Stimulated activated CD4-positive, alpha-beta T cell treated with anti-CD3 and anti-CD28 coated beads, TNF-alpha, amount 100 ng/mL, for 48 hours (primary cell): ENCODE measurements at regions not wholly inside any gene's neighbourhood (a gene's known extent, or its start where the extent isn't known, plus 50 kb on each side); places are given as distances from the start of the nearest gene placed in this dataset.
"Not testable (repeated sequence)": the region's sequence is repeated elsewhere in the genome, so short reads cannot be mapped to it uniquely, and the experiment has no call there.

Experiments
- DNase-seq, 3 donors: peaks; one replicate each; pipeline ENCODE4 v3.0.0-alpha.2; 2020; ENCODE audit warnings: low read depth in 3 of 3

GRCh38 chr16:86343796-86344585, 166.3 kb upstream of the FOXF1 start:
- DNase-seq, result no peak

GRCh38 chr16:86344586-86344871, 165.8 kb upstream of the FOXF1 start:
- DNase-seq, result no peak

GRCh38 chr16:86344881-86345280, 165.4 kb upstream of the FOXF1 start:
- DNase-seq, result no peak

GRCh38 chr16:86345516-86345915, 164.8 kb upstream of the FOXF1 start:
- no peak for DNase-seq

- no peak for DNase-seq
These were observed 164.3 kb upstream of the FOXF1 start for GRCh38 chr16:86346034-86346433.

- no peak for DNase-seq
These were observed 163.2 kb upstream of the FOXF1 start for GRCh38 chr16:86347090-86347489.

GRCh38 chr16:86347916-86348555, 162.3 kb upstream of the FOXF1 start:
- no peak for DNase-seq

GRCh38 chr16:86349338-86349900, 160.9 kb upstream of the FOXF1 start:
- DNase-seq, result no peak

GRCh38 chr16:86350289-86350688, 160.0 kb upstream of the FOXF1 start:
- DNase-seq, result no peak

GRCh38 chr16:86351041-86351784, 159.1 kb upstream of the FOXF1 start:
- no peak for DNase-seq

GRCh38 chr16:86351785-86352139, 158.6 kb upstream of the FOXF1 start:
- DNase-seq, result not testable (repeated sequence)

GRCh38 chr16:86353148-86353547, 157.2 kb upstream of the FOXF1 start:
- no peak for DNase-seq

- DNase-seq, result no peak
These were observed 156.4 kb upstream of the FOXF1 start for GRCh38 chr16:86353948-86354347.

GRCh38 chr16:86354641-86355513, 155.4 kb upstream of the FOXF1 start:
- no peak for DNase-seq

GRCh38 chr16:86355531-86355930, 154.8 kb upstream of the FOXF1 start:
- no peak for DNase-seq

GRCh38 chr16:86355951-86356350, 154.4 kb upstream of the FOXF1 start:
- DNase-seq, result no peak

GRCh38 chr16:86356804-86357203, 153.5 kb upstream of the FOXF1 start:
- DNase-seq, result no peak

GRCh38 chr16:86357303-86357702, 153.0 kb upstream of the FOXF1 start:
- DNase-seq, result no peak

GRCh38 chr16:86357950-86358349, 152.4 kb upstream of the FOXF1 start:
- DNase-seq, result no peak

GRCh38 chr16:86359571-86359970, 150.8 kb upstream of the FOXF1 start:
- DNase-seq, result no peak

- DNase-seq, result no peak
These were observed 148.0 kb upstream of the FOXF1 start for GRCh38 chr16:86362155-86362849.
